Adipocyte (in vitro differentiated cells): ENCODE measurements at regions not wholly inside any gene's neighbourhood (a gene's known extent, or its start where the extent isn't known, plus 50 kb on each side); places are given as distances from the start of the nearest gene placed in this dataset.

Experiments
- DNase-seq: peaks from one replicate; pipeline ENCODE4 v3.0.0-alpha.2; 2015; ENCODE audit warnings: low read depth
- H3K27me3 ChIP-seq: replicated peaks from 2 replicates; pipeline ENCODE4 v1.7.0; 2013; ENCODE audit warnings: mild to moderate bottlenecking, low read length, moderate library complexity; ENCODE audit not compliant: control insufficient read depth, insufficient read depth
- H3K36me3 ChIP-seq: 2 replicates; pipeline ENCODE4 v1.7.0; 2013; ENCODE audit warnings: low read length, mild to moderate bottlenecking, moderate library complexity; ENCODE audit not compliant: control insufficient read depth, insufficient read depth, severe bottlenecking
- H3K4me1 ChIP-seq: 2 replicates; pipeline ENCODE4 v1.7.0; 2013; ENCODE audit warnings: mild to moderate bottlenecking, low read length, moderate library complexity; ENCODE audit not compliant: control insufficient read depth, insufficient read depth
- H3K4me3 ChIP-seq: 2 replicates; pipeline ENCODE4 v1.7.0; 2013; ENCODE audit warnings: mild to moderate bottlenecking, low read length, moderate library complexity
- H3K9ac ChIP-seq: 2 replicates; pipeline ENCODE4 v1.7.0; 2013; ENCODE audit warnings: mild to moderate bottlenecking, low read length, moderate library complexity
- H3K9me3 ChIP-seq: 2 replicates; pipeline ENCODE4 v1.7.0; 2013; ENCODE audit warnings: mild to moderate bottlenecking, low read length, moderate library complexity; ENCODE audit not compliant: control insufficient read depth

- no peak for DNase-seq
- no peak overlapping the region for H3K9ac ChIP-seq
- H3K9me3 ChIP-seq: no peaks in the 10 kb centered on the region
- no peaks in the 10 kb centered on the region for H3K27me3 ChIP-seq
- H3K4me3 ChIP-seq: no peak overlapping the region
- no peaks in the 10 kb centered on the region for H3K4me1 ChIP-seq
- no peaks in the 10 kb centered on the region for H3K36me3 ChIP-seq
Observed at GRCh38 chr13:74647211-74647610, 513.0 kb upstream of the KLF12 start.

DNA sequence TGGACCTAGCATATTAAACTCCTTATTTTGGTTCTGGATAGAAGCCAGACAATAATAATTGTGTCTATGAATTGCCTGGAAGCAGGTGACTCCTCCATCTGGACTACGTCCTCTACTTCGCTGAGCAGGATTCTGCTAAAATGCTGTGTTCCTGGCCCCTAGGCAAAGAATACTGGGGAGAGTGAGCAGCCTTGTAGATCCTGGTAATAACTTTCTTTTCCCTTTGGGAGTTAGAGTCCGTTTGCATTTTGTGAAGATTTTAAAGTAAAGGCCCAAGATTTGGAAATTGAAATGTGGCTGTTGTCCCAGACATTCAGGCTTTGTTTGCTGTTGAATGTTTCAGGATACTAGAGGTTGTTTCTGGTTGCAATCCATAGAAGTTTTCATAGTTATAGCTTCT is 511.9 kb upstream of the KLF12 start:
- Histone ChIP-seq H3K27me3 (no peaks in the 10 kb centered on the region), H3K4me3 (no peak overlapping the region), H3K4me1 (no peaks in the 10 kb centered on the region), H3K9ac (no peak overlapping the region), H3K9me3 (no peaks in the 10 kb centered on the region), H3K36me3 (no peaks in the 10 kb centered on the region)
- DNase-seq: no peak

GRCh38 chr13:74645586-74645985 is 511.4 kb upstream of the KLF12 start:
- DNase-seq: no peak
- no peak overlapping the region for H3K9ac ChIP-seq
- no peaks in the 10 kb centered on the region for H3K27me3 ChIP-seq
- H3K4me1 ChIP-seq: no peaks in the 10 kb centered on the region
- no peaks in the 10 kb centered on the region for H3K36me3 ChIP-seq
- no peaks in the 10 kb centered on the region for H3K9me3 ChIP-seq
- H3K4me3 ChIP-seq: no peak overlapping the region

DNA sequence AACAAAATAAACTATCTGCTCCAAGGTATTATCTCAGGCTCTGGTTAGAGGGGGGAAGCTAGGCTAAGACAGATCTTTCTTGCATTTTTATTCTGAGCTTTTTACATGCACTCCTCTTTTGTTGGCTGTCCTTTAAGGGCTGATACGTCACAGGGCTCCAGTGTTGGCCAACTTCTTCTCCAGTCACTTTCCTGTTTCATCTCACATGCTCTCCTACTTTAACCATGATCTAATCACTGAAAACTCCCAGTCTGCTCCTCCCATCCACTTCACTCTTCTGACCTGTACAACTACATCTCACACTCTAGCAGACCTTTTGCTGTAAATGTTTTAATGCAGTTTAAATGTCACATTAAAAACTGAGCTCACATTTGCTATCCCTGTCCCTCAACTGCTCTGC is 510.0 kb upstream of the KLF12 start:
- H3K4me1 ChIP-seq: no peaks in the 10 kb centered on the region
- no peak overlapping the region for H3K9ac ChIP-seq
- H3K36me3 ChIP-seq: no peaks in the 10 kb centered on the region
- H3K4me3 ChIP-seq: no peak overlapping the region
- no peaks in the 10 kb centered on the region for H3K27me3 ChIP-seq
- no peak for DNase-seq
- no peaks in the 10 kb centered on the region for H3K9me3 ChIP-seq

- no peak overlapping the region for H3K9ac ChIP-seq
- H3K4me3 ChIP-seq: no peak overlapping the region
- H3K4me1 ChIP-seq: no peaks in the 10 kb centered on the region
- peak; percentile 13 for DNase-seq
- no peaks in the 10 kb centered on the region for H3K36me3 ChIP-seq
- H3K9me3 ChIP-seq: no peaks in the 10 kb centered on the region
- no peaks in the 10 kb centered on the region for H3K27me3 ChIP-seq
Observed at GRCh38 chr13:74641586-74641985, 507.4 kb upstream of the KLF12 start.

- no peak for DNase-seq
Observed at GRCh38 chr13:74633734-74634133, 499.5 kb upstream of the KLF12 start.

GRCh38 chr13:74629985-74630384 is 495.8 kb upstream of the KLF12 start:
- no peak overlapping the region for H3K9ac ChIP-seq
- no peaks in the 10 kb centered on the region for H3K4me1 ChIP-seq
- no peak for DNase-seq
- H3K9me3 ChIP-seq: no peaks in the 10 kb centered on the region
- H3K27me3 ChIP-seq: no peaks in the 10 kb centered on the region
- no peak overlapping the region for H3K4me3 ChIP-seq
- H3K36me3 ChIP-seq: no peaks in the 10 kb centered on the region

More at GRCh38 chr13:74633734-74634133, 499.5 kb upstream of the KLF12 start:
- Histone ChIP-seq H3K27me3 (no peaks in the 10 kb centered on the region), H3K36me3 (no peaks in the 10 kb centered on the region), H3K9me3 (no peaks in the 10 kb centered on the region), H3K4me1 (no peaks in the 10 kb centered on the region), H3K4me3 (no peak overlapping the region), H3K9ac (no peak overlapping the region)

DNA sequence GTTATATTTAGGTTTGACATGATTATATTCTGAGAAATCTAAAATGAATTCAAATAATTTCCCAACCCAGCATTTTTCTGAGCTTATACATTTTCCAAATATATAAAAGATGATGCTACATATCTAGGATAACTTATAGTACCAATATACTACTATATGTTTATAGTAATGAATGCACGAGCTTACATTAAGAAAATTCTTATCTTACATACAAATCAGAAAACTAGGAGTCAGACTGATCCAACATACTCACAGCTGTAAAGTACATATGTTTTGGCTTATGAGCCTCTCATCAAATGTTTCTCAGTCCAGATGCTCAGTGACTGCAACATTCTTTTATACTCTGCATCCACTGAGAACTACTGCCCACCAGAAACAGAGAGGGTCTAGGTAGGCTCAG is 491.3 kb upstream of the KLF12 start:
- Histone ChIP-seq H3K27me3 (no peaks in the 10 kb centered on the region), H3K36me3 (no peaks in the 10 kb centered on the region), H3K4me1 (peaks cover 5% of the 10 kb centered on the region), H3K9me3 (no peaks in the 10 kb centered on the region), H3K9ac (no peak overlapping the region), H3K4me3 (no peak overlapping the region)
- peak; percentile 26 for DNase-seq

DNA sequence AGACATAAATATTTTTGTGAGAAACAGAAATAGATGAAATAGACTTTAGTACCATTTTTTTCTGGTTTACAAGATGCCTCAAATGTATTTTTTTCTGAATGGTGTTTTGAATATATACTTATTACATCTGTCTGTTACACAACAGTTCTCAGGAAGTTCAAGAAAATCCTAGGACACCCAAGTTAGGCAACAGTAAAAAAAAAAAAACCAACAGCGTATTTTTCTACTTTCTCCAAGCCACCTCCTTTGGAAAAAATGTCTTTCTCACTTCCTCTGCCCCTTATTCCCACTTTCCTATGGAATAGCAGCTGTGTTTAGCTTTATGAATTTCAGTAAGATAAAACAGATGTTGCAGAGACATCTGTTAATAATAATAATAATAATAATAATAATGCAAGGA is 489.6 kb upstream of the KLF12 start:
- peaks cover 5% of the 10 kb centered on the region for H3K4me1 ChIP-seq
- no peaks in the 10 kb centered on the region for H3K9me3 ChIP-seq
- H3K4me3 ChIP-seq: no peak overlapping the region
- no peaks in the 10 kb centered on the region for H3K27me3 ChIP-seq
- no peak overlapping the region for H3K9ac ChIP-seq
- DNase-seq: peak; percentile 49
- no peaks in the 10 kb centered on the region for H3K36me3 ChIP-seq

DNA sequence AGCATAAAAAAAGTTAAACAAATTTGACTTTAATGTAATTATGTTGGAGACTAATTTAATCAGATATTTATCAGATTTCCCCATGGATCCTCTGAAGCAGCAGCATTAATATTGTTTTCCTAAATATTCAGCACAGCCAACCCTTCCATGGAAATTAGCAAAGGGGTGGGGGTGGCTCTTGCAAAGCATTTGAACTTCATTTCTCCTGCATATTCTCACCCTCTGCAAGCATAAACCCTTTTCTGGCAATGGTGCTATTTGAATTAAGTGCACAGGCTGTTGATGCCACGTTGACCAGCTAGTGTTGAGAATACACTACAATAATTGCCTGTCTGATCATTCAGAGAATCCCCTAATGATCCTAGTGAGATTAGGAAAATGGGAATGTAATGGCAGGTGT is 488.1 kb upstream of the KLF12 start:
- H3K9ac ChIP-seq: no peak overlapping the region
- no peak for DNase-seq
- H3K27me3 ChIP-seq: no peaks in the 10 kb centered on the region
- no peaks in the 10 kb centered on the region for H3K36me3 ChIP-seq
- H3K4me3 ChIP-seq: no peak overlapping the region
- peaks cover 5% of the 10 kb centered on the region for H3K4me1 ChIP-seq
- no peaks in the 10 kb centered on the region for H3K9me3 ChIP-seq

DNA sequence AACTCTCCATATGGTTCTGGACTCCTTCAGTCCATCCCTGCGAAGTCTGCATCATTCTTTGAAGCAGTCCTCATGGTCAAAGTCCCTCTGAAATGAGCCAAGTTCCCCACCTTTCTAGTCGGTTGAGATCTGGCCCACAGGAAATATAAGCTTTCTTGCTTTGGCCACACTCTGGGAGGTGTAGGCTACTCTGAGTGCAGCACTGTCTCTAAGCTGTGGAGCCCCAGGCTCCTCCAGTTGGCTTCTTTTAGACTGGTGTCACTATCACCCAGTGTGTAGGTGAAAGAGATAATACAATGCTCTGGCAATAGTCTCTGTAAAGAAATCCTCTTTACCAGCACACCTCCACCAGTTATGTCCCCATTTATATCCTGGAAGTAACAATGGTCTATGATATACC is 486.5 kb upstream of the KLF12 start:
- H3K36me3 ChIP-seq: no peaks in the 10 kb centered on the region
- DNase-seq: no peak

DNA sequence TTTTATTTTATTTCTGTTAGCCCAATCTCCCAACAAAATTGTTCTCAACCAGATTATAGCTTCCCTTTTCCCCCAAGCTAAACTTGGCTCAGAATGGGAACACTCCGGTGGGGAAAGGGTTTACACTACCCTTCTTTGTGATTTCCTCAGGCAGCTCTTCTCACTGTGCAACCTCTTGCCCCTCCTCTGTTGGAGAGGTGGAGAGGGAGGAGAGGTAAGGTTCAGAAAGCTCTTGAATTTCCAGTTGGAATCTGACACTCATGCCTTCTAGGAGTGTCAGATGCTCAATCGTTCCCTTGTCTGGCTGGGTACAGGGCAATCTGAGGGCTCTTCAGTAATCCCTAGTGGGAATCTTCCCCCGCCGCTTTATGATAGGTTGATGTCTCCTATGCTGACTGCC is 486.1 kb upstream of the KLF12 start:
- no peak for DNase-seq
- no peak overlapping the region for H3K4me3 ChIP-seq
- peaks cover 5% of the 10 kb centered on the region for H3K4me1 ChIP-seq
- no peaks in the 10 kb centered on the region for H3K27me3 ChIP-seq
- H3K36me3 ChIP-seq: no peaks in the 10 kb centered on the region
- H3K9me3 ChIP-seq: no peaks in the 10 kb centered on the region
- H3K9ac ChIP-seq: no peak overlapping the region

More for the DNA sequence above, 486.5 kb upstream of the KLF12 start:
- Histone ChIP-seq H3K4me1 (peaks cover 5% of the 10 kb centered on the region), H3K27me3 (no peaks in the 10 kb centered on the region), H3K9me3 (no peaks in the 10 kb centered on the region), H3K9ac (no peak overlapping the region), H3K4me3 (no peak overlapping the region)
